GM18526 (cell line): ENCODE measurements at regions not wholly inside any gene's neighbourhood (a gene's known extent, or its start where the extent isn't known, plus 50 kb on each side); places are given as distances from the start of the nearest gene placed in this dataset.

Source experiments
- POLR2A ChIP-seq: IDR thresholded peaks from 3 replicates; pipeline ENCODE4 v1.6.1; 2011; ENCODE audit not compliant: insufficient read length; ENCODE audit errors: extremely low read depth

DNA sequence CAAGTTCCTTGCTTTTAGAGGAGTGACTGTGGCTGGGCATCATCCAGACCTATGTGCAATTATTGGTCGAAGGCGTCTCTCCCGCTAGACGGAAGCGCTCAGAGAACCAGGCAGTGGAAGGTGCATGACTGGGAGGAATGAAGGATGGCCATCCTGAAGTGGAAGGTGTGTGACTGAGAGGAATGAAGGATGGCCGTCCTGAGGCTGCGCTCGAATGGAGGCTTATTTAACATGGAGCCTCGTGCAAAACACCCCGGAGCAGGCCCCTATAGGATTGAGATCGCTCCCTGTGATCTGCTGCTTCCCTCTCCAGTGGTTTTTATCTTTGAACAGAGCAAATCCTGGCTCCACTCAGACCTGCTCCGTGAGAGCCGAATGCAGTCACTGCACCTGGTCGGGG lies 140.2 kb upstream of the ID2 start:
- no peak for TF ChIP-seq POLR2A

DNA sequence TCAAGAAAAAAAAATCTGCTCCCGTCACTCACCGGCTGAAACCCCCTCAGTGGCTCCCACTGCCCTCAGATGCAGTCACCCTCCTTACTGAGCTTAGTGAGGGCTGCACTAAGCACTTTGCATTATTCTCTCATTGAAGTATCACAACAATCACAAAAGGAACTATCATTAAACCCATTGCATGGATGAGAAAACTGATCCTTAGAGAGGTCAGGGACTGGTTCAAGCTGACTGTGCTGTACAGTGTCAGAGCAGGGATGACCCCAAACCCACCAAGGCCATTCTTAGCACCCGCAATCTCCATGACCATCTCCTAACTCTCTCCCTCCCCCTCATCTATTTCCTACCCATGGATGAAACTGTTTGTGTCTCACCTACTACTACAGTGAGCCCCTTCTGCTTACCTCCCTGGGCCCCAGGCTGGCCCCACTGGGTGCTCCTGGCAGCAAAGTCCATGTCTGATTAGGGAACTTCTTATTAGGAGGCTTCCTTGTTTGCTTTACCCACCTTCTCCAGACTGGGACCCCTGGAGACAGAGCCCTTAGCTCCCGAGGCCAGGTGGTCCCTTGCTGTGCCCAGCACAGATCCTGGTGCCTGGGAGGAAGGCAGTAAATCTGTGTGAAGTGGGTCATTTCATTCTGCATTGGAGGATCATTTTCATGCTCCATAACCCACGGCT lies 139.3 kb upstream of the ID2 start:
- no peak for TF ChIP-seq POLR2A

DNA sequence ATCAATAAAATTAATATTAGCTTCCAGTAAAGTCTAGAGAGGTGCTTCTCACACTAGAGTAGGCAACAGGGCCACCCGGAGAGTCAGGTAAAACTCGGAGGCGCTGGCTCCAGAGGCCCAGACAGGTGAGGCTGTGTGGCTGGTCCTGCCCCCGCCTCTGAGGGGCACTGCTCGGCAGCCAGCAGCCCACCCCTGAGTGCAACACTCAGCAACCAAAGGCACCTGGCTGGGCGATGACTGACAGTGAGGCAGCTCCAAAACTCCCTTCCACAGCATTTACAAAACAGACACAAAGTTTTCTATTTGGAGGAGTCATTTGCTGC lies 138.8 kb upstream of the ID2 start:
- TF ChIP-seq POLR2A, result no peak

DNA sequence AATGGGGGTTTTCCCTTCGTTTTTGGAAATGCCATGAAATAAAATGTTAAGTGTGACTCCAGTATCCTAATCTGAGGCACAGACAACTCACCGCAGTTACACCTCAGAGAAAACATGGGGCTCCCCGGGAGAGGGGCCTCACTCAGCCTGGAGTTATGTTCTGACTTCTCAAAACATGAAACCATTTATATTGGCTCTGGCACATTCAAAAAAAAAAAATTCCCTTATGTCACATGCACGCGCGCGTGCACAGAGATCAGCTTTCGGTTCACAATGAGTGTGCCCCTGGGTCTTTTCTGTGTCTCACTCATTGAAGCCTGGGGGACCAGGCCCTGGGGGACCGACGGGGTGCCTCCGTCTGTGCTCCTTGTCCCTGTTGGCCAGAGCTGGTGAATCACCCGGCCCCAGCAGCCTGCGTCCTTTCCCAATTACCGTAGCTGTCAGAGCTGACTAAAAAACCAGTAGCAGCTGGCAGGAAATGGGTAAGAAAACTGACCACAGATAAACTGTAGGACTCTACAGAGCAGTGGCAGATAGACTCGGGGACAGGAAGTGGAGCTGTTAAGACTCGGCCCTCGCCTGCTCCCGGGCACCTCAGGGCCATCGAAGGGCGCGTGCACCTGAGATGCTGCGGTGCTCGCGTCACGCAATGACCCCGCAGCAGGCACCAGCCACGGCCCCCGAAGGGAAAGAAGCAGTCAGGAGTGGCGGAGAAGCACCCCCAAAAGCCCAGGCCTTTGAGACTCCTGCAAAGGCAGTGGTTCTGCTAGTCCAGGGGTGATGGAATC lies 138.3 kb upstream of the ID2 start:
- TF ChIP-seq POLR2A, result no peak

DNA sequence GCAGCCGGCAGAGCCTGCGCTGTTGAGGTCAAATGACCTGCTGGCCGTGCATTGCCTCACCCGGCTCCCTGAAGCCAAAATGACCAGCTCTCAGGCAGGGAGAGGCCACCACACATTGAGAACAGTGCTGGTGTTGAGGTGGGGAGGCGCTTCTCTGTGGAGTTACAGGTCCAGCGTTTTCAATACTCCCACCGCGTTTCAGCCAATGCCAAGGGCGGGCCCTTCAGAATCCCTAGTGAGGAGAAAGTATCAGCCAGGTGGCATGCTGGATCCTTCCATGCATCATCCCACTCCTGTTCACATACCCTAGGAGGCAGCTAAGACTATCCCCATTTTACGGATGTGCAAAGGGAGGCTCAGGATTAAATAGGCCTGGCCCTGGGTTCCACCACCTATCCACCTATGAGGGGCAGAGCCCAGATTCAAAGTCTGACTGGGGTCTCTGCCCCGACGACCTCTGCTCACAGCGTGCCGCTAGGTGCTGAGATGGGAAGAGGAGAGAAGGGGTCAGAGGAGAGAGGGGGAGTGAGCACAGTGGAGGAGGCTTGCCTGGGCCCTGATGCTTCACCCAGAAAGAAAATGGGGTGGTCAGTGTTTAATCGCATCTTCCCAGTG lies 137.6 kb upstream of the ID2 start:
- TF ChIP-seq POLR2A, result no peak

DNA sequence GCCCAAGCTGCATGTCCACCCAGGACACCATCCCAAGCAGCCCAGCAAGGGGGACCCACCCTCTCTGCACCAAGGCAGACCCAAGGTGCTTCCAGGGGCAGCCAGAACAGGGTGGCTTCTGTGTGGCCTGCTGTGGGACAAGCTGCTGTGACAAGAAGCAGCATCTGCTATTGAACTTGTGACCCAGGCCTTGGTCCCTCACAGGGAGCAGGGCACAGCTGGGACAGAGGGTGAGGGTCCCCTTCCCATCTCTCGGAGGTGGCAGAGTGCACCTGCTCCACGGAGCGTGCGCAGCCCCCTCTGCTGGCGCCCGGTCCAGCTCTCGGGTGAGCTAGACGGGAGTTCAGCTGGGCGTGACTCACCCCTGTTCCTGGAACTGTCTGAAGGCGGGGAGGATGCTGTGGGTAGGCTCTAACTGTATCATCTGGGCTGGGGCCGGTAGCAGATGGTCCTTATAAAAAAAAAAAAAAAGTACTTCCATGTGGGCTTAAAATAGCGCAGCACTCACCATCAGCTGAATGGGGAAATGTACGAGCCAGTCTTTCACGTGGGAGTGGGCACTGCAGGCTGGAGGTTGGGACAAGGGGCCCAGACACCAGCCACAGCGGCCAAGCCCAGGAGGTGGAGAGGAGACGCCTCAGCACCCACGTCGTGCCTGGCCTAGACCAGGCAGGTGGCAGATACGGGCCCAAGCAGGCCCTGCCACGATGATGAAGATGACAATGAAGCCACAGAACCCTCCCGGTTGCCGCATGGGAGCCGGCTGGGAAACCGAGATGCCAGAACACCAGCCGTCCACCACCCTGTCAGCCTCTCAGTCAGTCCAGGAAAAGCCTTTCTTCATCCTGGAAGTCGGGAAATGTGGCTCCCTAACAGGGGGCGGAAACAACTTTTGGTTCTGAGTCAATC lies 136.8 kb upstream of the ID2 start:
- TF ChIP-seq POLR2A, result no peak

DNA sequence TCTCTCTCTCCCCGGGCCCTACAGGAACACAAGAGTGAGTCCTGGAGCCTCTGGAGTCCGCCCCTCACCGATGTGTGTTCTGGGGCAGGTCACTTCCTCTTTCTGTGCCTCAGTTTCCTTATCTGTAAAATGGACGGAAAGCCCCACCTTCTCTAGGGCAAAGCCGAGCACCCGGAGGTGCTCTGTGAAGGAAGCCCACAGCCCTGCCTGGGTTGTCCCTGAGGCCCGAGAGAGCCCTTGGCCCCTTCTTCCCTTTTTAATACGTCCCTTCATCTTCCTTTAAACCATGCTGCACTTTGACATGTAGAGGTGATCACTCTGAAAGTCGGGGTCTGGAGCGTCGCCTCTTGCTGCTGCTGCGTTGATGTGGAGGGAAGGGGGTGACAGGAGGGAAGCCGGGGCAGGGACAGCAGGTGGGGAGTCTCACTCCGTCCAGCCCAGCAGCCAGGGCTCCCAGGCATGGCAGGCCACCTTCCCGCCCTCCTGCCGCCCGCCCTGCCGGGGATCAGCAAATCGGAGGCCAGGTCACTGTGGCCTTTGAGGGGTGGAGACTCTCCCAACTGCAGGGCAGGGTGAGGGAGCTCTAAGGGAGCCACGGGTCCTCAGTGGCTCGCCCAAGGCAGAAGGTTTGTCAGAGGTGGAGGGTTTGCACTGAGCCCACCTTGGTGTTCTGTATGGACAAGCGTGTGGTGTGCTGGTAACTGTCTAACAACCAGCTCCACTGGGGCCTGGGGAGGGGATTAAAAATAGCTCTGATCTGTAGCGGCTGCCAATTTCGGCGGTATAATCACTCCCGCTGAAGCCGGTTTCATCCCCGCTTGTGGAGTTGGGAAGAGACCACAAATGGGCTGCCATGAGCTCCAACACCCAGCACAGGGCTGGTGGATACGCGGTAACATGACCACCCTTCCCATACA lies 135.9 kb upstream of the ID2 start:
- no peak for TF ChIP-seq POLR2A

DNA sequence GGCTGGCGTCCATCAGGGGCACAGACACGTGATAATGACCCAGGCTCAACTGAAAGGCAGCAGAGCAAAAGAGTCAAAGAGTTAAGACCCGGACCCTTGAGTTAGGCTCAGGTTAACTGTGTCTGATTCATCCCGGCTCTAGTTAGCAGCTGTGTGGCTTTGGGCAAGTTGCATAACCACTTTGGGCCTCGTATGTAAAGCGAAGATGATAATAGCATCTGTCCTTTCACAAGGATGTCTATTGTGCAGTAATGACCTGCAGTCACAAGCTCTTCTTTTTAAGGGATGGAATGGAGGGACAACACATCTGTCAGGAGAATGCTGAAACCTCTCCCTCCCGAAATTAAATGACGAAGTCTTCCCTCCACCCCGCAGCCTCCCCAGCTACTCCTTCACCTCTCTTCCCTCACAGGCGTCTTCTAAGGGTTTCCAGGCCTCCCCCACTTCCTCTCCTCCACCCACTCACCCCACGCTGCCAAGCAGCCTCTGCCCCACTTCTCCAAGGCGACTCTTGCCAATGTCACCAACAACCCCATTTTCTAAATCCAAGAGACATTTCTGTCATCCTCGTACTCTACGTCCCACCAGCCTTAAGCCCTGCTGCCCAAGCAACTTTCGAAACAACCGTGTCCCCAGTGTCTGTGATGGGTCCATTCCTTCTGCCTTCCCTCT lies 135.1 kb upstream of the ID2 start:
- no peak for TF ChIP-seq POLR2A

DNA sequence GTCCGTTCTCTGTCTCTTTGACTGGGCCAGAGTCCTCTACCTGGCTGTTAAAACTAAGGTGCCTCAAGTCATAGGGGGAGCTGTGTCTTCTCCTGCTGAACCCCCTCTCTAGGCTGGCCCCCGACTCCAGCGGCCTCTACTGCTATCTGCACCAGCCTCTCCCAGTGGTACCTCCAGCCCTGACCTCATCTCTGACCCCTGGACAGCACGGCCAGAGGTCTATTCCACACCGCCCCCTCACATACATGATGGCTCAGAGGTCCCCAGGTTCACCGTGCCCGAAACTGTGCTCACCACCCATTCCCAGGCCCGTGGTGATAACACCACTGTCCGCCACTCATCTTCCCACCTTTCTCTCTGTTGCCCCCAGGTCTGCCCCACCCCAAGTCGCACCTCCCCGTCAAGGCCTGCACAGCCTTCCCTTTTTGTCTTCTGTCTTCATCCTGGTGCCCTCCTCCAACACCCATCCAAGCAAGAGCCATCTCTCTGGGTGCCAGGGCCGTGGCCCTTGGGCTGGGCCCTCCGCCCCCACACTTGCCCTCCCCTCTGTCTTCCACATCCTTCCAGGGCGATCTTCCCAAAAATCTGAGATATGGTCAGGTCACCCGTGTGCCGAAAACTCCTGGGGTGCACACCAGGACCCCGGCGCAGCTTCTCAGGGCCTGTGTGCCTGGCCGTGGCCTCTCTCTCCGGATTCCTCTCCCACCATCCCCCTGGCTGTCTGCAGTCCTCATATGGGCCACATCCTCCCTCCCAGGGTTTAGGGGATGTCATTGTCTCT lies 134.4 kb upstream of the ID2 start:
- TF ChIP-seq POLR2A, result no peak

DNA sequence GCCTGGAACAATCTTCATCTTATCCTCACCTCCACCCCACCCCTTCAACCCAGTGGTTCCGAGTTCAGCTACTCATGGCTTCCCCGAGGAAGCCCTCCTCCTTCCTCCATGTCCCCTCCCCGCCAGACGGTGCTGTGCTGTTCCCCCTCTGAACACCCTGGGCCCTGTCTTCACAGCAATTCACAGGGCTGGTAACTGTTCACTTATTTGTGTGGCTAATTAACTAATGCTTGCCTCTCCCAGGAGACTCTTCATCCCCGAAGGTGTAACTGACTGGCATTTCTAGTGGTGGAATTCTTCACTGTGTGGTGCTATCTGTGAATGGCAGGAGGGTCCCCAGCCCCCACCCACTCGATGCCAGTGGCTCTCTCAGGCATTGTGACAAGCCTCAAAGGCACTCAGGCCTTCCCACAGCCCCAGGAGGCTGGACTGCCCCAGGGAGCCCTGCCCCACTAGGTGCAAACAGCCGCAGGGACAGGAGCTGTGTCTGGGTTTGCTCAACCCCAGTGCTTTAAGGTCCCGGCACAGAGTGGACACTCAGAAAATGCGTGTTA lies 133.7 kb upstream of the ID2 start:
- no peak for TF ChIP-seq POLR2A

DNA sequence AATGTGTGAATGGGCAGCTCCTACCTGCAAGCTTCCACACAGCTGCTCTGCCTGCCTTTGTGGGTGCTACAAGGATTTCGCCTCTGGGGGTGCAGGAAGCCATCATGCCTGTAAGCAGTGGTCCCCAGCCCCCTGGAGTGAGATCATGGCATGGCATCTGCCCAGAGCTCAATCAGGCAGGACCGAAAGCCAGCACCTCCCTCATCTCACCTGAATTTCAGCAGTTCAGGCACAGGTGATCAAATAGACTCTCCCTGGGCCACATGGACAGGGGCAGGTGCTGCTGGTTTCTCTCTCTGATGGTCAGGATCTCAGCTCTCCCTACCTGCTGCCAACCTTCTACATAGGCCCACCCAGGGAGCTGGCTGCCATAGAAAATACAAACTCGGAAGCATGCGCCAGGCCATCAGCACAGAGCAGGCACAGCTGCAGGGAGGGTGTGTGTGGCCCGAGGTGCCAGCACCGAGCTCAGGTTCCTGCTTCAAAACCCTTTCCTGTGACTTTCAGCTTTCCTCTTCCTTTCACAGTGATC lies 133.2 kb upstream of the ID2 start:
- no peak for TF ChIP-seq POLR2A

DNA sequence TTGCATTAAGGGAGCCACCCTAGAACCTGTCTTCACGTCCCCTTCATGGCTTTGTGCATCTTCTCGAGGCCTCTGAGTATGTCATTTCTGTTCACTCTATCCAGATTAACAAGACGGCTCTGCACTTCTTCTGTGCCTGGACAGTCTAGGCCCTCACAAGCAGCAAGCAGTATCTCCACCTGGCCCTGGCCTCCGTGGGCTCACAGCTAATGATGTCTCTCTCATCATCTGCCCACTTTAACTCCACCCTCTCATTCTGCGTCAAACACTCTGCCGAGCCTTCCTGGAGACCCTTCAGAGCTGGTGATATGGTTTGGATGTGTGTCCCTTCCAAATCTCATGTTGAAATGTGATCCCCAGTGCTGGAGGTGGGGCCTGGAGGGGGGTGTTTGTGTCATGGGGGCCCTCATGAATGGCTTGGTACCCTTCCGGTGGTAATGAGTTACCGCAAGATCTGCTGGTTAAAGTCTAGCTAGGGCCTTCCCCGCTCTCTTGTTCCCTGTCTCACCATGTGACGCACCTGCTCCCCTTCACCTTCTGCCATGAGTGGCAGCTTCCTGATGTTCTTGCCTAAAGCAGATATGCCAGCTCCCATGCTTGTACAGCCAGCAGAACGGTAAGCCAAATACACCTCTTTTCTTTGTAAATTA lies 132.5 kb upstream of the ID2 start:
- no peak for TF ChIP-seq POLR2A
